ENCODE measurements at regions not wholly inside any gene's neighbourhood (a gene's known extent, or its start where the extent isn't known, plus 50 kb on each side); places are given as distances from the start of the nearest gene placed in this dataset.

DNA sequence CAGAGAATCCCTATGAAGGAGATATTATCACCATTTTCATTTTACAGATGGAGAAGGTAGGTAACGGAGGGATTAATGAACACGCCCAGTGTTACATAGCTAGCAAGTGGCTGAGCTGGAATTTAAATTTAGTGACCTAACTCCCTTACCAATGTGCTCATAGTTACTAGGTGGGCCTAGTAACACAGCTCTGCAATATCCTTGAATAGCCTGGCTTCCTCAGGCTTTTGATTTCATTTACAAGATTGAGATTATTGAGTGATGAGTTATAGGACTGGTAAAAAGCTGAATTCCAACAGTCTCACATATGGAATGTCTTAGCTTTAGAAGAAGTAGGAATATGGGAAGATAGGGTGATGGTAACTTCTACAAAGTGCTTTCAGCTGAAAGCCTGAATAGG, 336.3 kb upstream of the KIF2A start:
- Histone ChIP-seq H3K27me3 (ENCODE audit: insufficient read depth, insufficient read length) (no peaks in the 10 kb centered on the region), H3K4me1 (ENCODE audit: insufficient read depth, insufficient read length) (no peaks in the 10 kb centered on the region), H3K9ac (ENCODE audit: insufficient read length, low read depth) (no peak overlapping the region), H3K9me3 (ENCODE audit: insufficient read depth, low read length) (no peaks in the 10 kb centered on the region), H3K36me3 (ENCODE audit: insufficient read depth, insufficient read length, low read length) (no peaks in the 10 kb centered on the region), H3K4me3 (ENCODE audit: insufficient read length, low read depth) (no peak overlapping the region)
- no peak for DNase-seq (ENCODE audit: low read depth, low spot score)
- TF ChIP-seq SUZ12 (IDR thresholded peaks at IDR 0.05; ENCODE audit: extremely low read depth, insufficient read depth, insufficient read length) (no peak), YY1 (IDR thresholded peaks at IDR 0.05; ENCODE audit: insufficient read depth, insufficient read length) (no peak), ZNF274 (IDR thresholded peaks at IDR 0.05; ENCODE audit: low read depth, low read length) (no peak)

DNA sequence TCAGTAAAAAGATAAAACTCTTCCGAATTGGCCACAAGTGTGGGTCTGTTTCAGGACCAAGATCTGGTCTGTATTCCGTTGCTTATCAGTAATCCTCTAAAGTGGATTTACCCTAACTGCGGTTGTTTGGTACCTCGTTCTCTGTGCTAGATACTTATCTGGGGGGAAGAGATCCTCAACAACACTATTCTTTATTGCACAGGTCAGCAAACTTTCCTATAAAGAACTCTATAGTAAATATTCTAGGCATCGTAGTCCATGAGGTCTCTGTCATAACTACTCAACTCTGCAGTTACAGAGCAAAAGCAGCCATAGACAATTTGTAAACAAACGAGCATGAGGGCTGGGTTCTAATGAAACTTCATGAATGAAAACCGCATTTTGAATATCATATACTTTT, 335.8 kb upstream of the KIF2A start:
- Histone ChIP-seq H3K27me3 (ENCODE audit: insufficient read depth, insufficient read length) (no peaks in the 10 kb centered on the region), H3K9ac (ENCODE audit: insufficient read length, low read depth) (no peak overlapping the region), H3K4me1 (ENCODE audit: insufficient read depth, insufficient read length) (no peaks in the 10 kb centered on the region), H3K36me3 (ENCODE audit: insufficient read depth, insufficient read length, low read length) (no peaks in the 10 kb centered on the region), H3K4me3 (ENCODE audit: insufficient read length, low read depth) (no peak overlapping the region), H3K9me3 (ENCODE audit: insufficient read depth, low read length) (no peaks in the 10 kb centered on the region)
- no peak for DNase-seq (ENCODE audit: low read depth, low spot score)
- TF ChIP-seq YY1 (IDR thresholded peaks at IDR 0.05; ENCODE audit: insufficient read depth, insufficient read length) = no peak
- no peak for TF ChIP-seq SUZ12 (IDR thresholded peaks at IDR 0.05; ENCODE audit: extremely low read depth, insufficient read depth, insufficient read length)
- TF ChIP-seq ZNF274 (IDR thresholded peaks at IDR 0.05; ENCODE audit: low read depth, low read length) = no peak

- no peak for DNase-seq (ENCODE audit: low read depth, low spot score)
- H3K27me3 ChIP-seq (ENCODE audit: insufficient read depth, insufficient read length) = no peaks in the 10 kb centered on the region
- no peak overlapping the region for H3K9ac ChIP-seq (ENCODE audit: insufficient read length, low read depth)
- no peaks in the 10 kb centered on the region for H3K9me3 ChIP-seq (ENCODE audit: insufficient read depth, low read length)
- no peaks in the 10 kb centered on the region for H3K4me1 ChIP-seq (ENCODE audit: insufficient read depth, insufficient read length)
- no peak for TF ChIP-seq SUZ12 (IDR thresholded peaks at IDR 0.05; ENCODE audit: extremely low read depth, insufficient read depth, insufficient read length)
- TF ChIP-seq YY1 (IDR thresholded peaks at IDR 0.05; ENCODE audit: insufficient read depth, insufficient read length) = no peak
- TF ChIP-seq ZNF274 (IDR thresholded peaks at IDR 0.05; ENCODE audit: low read depth, low read length) = no peak
- no peaks in the 10 kb centered on the region for H3K36me3 ChIP-seq (ENCODE audit: insufficient read depth, insufficient read length, low read length)
- H3K4me3 ChIP-seq (ENCODE audit: insufficient read length, low read depth) = no peak overlapping the region
These were observed 331.3 kb upstream of the KIF2A start for GRCh38 chr5:61974680-61975079.

GRCh38 chr5:61981886-61982285, 324.1 kb upstream of the KIF2A start:
- no peak for TF ChIP-seq YY1 (IDR thresholded peaks at IDR 0.05; ENCODE audit: insufficient read depth, insufficient read length)
- TF ChIP-seq ZNF274 (IDR thresholded peaks at IDR 0.05; ENCODE audit: low read depth, low read length) = no peak
- TF ChIP-seq SUZ12 (IDR thresholded peaks at IDR 0.05; ENCODE audit: extremely low read depth, insufficient read depth, insufficient read length) = no peak
- Histone ChIP-seq H3K4me1 (ENCODE audit: insufficient read depth, insufficient read length) (no peaks in the 10 kb centered on the region), H3K9ac (ENCODE audit: insufficient read length, low read depth) (no peak overlapping the region), H3K36me3 (ENCODE audit: insufficient read depth, insufficient read length, low read length) (no peaks in the 10 kb centered on the region), H3K9me3 (ENCODE audit: insufficient read depth, low read length) (0 out of 2 replicates have a peak, but pooled peaks cover 7% of the 10 kb centered on the region), H3K4me3 (ENCODE audit: insufficient read length, low read depth) (no peak overlapping the region), H3K27me3 (ENCODE audit: insufficient read depth, insufficient read length) (no peaks in the 10 kb centered on the region)
- DNase-seq (ENCODE audit: low read depth, low spot score) = no peak

GRCh38 chr5:61991430-61991829, 314.6 kb upstream of the KIF2A start:
- Histone ChIP-seq H3K4me3 (ENCODE audit: insufficient read length, low read depth) (no peak overlapping the region), H3K9ac (ENCODE audit: insufficient read length, low read depth) (no peak overlapping the region), H3K9me3 (ENCODE audit: insufficient read depth, low read length) (0 out of 2 replicates have a peak, but pooled peaks cover 9% of the 10 kb centered on the region), H3K4me1 (ENCODE audit: insufficient read depth, insufficient read length) (no peaks in the 10 kb centered on the region), H3K36me3 (ENCODE audit: insufficient read depth, insufficient read length, low read length) (no peaks in the 10 kb centered on the region), H3K27me3 (ENCODE audit: insufficient read depth, insufficient read length) (no peaks in the 10 kb centered on the region)
- TF ChIP-seq ZNF274 (IDR thresholded peaks at IDR 0.05; ENCODE audit: low read depth, low read length) (no peak), SUZ12 (IDR thresholded peaks at IDR 0.05; ENCODE audit: extremely low read depth, insufficient read depth, insufficient read length) (no peak), YY1 (IDR thresholded peaks at IDR 0.05; ENCODE audit: insufficient read depth, insufficient read length) (no peak)
- DNase-seq (ENCODE audit: low read depth, low spot score) = no peak

- TF ChIP-seq YY1 (IDR thresholded peaks at IDR 0.05; ENCODE audit: insufficient read depth, insufficient read length) (no peak), SUZ12 (IDR thresholded peaks at IDR 0.05; ENCODE audit: extremely low read depth, insufficient read depth, insufficient read length) (no peak), ZNF274 (IDR thresholded peaks at IDR 0.05; ENCODE audit: low read depth, low read length) (no peak)
- Histone ChIP-seq H3K4me3 (ENCODE audit: insufficient read length, low read depth) (no peak overlapping the region), H3K9ac (ENCODE audit: insufficient read length, low read depth) (no peak overlapping the region), H3K36me3 (ENCODE audit: insufficient read depth, insufficient read length, low read length) (no peaks in the 10 kb centered on the region), H3K4me1 (ENCODE audit: insufficient read depth, insufficient read length) (no peaks in the 10 kb centered on the region), H3K27me3 (ENCODE audit: insufficient read depth, insufficient read length) (no peaks in the 10 kb centered on the region), H3K9me3 (ENCODE audit: insufficient read depth, low read length) (0 out of 2 replicates have a peak, but pooled peaks cover 5% of the 10 kb centered on the region)
- DNase-seq (ENCODE audit: low read depth, low spot score) = no peak
These were observed 314.1 kb upstream of the KIF2A start for GRCh38 chr5:61991866-61992265.

DNA sequence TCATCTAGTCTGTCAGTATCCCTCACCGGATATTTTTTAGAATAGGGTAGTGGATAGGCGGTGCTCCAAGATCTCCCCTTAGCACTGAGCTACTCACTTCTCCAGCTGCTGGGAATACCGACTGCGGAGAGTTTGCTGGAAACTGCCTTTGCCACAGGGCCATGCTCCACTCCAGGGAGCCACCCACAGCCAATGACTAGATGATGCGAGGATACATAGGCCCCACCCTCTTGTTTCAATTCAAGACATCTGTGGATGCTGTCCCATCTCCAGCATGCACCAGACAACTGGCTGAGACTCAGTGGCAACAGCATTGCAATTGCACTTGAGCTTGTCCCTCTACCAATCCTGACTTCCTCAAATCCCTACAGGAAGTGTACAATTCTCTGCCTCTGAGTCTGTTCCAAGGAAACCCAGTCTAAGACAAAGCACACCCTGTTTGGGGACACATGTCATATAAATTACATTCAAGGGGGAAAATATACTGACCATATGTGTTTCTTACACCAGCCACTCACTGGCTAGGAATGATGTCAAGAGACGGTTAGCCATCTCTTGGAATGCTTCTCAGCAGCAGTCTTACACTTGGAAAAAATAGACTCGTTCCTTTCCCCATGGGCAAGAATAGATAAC, 312.6 kb upstream of the KIF2A start:
- no peaks in the 10 kb centered on the region for H3K27me3 ChIP-seq (ENCODE audit: insufficient read depth, insufficient read length)
- no peaks in the 10 kb centered on the region for H3K9me3 ChIP-seq (ENCODE audit: insufficient read depth, low read length)
- DNase-seq (ENCODE audit: low read depth, low spot score) = no peak
- TF ChIP-seq SUZ12 (IDR thresholded peaks at IDR 0.05; ENCODE audit: extremely low read depth, insufficient read depth, insufficient read length) (no peak), ZNF274 (IDR thresholded peaks at IDR 0.05; ENCODE audit: low read depth, low read length) (no peak), YY1 (IDR thresholded peaks at IDR 0.05; ENCODE audit: insufficient read depth, insufficient read length) (no peak)
- H3K4me3 ChIP-seq (ENCODE audit: insufficient read length, low read depth) = no peak overlapping the region
- H3K36me3 ChIP-seq (ENCODE audit: insufficient read depth, insufficient read length, low read length) = no peaks in the 10 kb centered on the region
- H3K4me1 ChIP-seq (ENCODE audit: insufficient read depth, insufficient read length) = no peaks in the 10 kb centered on the region
- no peak overlapping the region for H3K9ac ChIP-seq (ENCODE audit: insufficient read length, low read depth)

Measured in NT2/D1 (cell line).